ENCODE measurements at regions not wholly inside any gene's neighbourhood (a gene's known extent, or its start where the extent isn't known, plus 50 kb on each side); places are given as distances from the start of the nearest gene placed in this dataset.

- TF ChIP-seq CTCF (IDR thresholded peaks at IDR 0.05 in 4 of 5, conservative IDR thresholded peaks at IDR 0.05 in 1 of 5) (no peak), POLR2A (IDR thresholded peaks at IDR 0.05) (no peak)
Measured at GRCh38 chr10:62654966-62655336, 149.6 kb upstream of the ADO start.

Data from gastrocnemius medialis (tissue), 4 donors.